Ishikawa (cell line): ENCODE measurements at regions not wholly inside any gene's neighbourhood (a gene's known extent, or its start where the extent isn't known, plus 50 kb on each side); places are given as distances from the start of the nearest gene placed in this dataset.

ENCODE experiments used
- CEBPB ChIP-seq: IDR thresholded peaks from 2 replicates; pipeline ENCODE4 v1.6.1; 2012
- CREB1 ChIP-seq: IDR thresholded peaks from 2 replicates; pipeline ENCODE4 v1.6.1; 2012; ENCODE audit warnings: low read depth
- EGR1 ChIP-seq: IDR thresholded peaks from 2 replicates; pipeline ENCODE4 v1.6.1; 2012
- EP300 ChIP-seq: IDR thresholded peaks from 2 replicates; pipeline ENCODE4 v1.6.1; 2012; ENCODE audit warnings: borderline replicate concordance
- FOXM1 ChIP-seq: IDR thresholded peaks from 2 replicates; pipeline ENCODE4 v1.6.1; 2012; ENCODE audit warnings: low read depth, borderline replicate concordance
- NFIC ChIP-seq: IDR thresholded peaks from 2 replicates; pipeline ENCODE4 v1.6.1; 2012
- RAD21 ChIP-seq: IDR thresholded peaks from 2 replicates; pipeline ENCODE4 v1.6.1; 2012; ENCODE audit warnings: low read depth
- TAF1 ChIP-seq: IDR thresholded peaks from 2 replicates; pipeline ENCODE4 v1.6.1; 2012; ENCODE audit warnings: low read depth, mild to moderate bottlenecking
- TCF12 ChIP-seq: IDR thresholded peaks from 2 replicates; pipeline ENCODE4 v1.6.1; 2012; ENCODE audit warnings: low read depth
- TEAD4 ChIP-seq: IDR thresholded peaks from 2 replicates; pipeline ENCODE4 v1.6.1; 2012
- YY1 ChIP-seq: IDR thresholded peaks from 2 replicates; pipeline ENCODE4 v1.6.1; 2012; ENCODE audit warnings: low read depth
- ZBTB7A ChIP-seq: IDR thresholded peaks from 2 replicates; pipeline ENCODE4 v1.6.1; 2012; ENCODE audit warnings: low read depth
- TF ChIP-seq, protein P1 (sequence below): IDR thresholded peaks from 2 replicates; pipeline ENCODE4 v1.6.1; 2012; ENCODE audit warnings: low read depth, mild to moderate bottlenecking
- TF ChIP-seq, protein P2 (sequence below): IDR thresholded peaks from 2 replicates; pipeline ENCODE4 v1.6.1; 2012
- TF ChIP-seq, protein P3 (sequence below): IDR thresholded peaks from 2 replicates; pipeline ENCODE4 v1.6.1; 2012

DNA sequence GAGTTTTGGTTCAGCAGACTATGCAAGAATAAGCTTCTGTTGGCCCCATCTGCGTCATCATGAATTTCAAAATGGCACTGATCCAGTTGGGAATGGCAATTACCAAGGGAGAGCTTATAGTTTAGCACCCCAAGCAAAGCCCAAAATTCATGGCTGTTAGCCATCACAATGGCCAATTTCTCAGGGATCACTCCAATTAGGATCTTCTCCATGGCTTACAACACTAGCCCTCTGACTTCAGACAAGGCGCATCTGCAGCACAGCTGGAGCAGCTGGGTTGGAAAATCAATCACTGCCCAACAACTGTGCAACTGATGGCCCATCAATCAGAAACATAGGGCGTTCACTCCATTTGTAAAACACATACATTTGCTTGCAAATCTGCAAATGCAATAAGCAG lies 273.6 kb downstream of the SRBD1 start:
- TF ChIP-seq EP300: no peak
- no peak for TF ChIP-seq TEAD4
- TF ChIP-seq, protein P1, sequence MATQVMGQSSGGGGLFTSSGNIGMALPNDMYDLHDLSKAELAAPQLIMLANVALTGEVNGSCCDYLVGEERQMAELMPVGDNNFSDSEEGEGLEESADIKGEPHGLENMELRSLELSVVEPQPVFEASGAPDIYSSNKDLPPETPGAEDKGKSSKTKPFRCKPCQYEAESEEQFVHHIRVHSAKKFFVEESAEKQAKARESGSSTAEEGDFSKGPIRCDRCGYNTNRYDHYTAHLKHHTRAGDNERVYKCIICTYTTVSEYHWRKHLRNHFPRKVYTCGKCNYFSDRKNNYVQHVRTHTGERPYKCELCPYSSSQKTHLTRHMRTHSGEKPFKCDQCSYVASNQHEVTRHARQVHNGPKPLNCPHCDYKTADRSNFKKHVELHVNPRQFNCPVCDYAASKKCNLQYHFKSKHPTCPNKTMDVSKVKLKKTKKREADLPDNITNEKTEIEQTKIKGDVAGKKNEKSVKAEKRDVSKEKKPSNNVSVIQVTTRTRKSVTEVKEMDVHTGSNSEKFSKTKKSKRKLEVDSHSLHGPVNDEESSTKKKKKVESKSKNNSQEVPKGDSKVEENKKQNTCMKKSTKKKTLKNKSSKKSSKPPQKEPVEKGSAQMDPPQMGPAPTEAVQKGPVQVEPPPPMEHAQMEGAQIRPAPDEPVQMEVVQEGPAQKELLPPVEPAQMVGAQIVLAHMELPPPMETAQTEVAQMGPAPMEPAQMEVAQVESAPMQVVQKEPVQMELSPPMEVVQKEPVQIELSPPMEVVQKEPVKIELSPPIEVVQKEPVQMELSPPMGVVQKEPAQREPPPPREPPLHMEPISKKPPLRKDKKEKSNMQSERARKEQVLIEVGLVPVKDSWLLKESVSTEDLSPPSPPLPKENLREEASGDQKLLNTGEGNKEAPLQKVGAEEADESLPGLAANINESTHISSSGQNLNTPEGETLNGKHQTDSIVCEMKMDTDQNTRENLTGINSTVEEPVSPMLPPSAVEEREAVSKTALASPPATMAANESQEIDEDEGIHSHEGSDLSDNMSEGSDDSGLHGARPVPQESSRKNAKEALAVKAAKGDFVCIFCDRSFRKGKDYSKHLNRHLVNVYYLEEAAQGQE: no peak
- no peak for TF ChIP-seq ZBTB7A
- TF ChIP-seq, protein P2, sequence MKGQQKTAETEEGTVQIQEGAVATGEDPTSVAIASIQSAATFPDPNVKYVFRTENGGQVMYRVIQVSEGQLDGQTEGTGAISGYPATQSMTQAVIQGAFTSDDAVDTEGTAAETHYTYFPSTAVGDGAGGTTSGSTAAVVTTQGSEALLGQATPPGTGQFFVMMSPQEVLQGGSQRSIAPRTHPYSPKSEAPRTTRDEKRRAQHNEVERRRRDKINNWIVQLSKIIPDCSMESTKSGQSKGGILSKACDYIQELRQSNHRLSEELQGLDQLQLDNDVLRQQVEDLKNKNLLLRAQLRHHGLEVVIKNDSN: no peak
- no peak for TF ChIP-seq EGR1

DNA sequence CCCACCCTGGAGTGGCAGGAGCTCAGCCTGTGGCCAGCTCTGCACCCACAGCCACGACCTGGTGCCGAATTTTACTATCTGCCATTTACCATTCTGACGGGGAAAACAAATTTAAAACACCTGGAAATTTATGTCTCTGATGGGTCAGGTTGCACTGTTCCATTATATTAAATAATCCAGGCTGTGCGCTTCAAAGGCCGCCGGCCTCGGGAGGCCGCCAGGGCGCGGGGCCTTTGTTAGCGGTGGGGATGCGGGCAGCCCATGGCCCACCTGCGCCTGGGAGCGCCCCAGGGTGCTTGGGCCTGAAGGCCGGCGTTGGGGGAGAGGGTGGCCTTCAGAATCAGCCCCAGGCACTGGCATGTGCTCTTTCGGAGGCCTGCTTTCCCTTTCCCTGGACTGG lies 276.9 kb downstream of the SRBD1 start:
- TF ChIP-seq EP300 (no peak), TEAD4 (no peak), ZBTB7A (no peak), EGR1 (no peak), FOXM1 (no peak), NFIC (no peak)
- TF ChIP-seq, protein P2: no peak
- TF ChIP-seq, protein P1: no peak
- TF ChIP-seq, protein P3, sequence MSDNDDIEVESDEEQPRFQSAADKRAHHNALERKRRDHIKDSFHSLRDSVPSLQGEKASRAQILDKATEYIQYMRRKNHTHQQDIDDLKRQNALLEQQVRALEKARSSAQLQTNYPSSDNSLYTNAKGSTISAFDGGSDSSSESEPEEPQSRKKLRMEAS: no peak

DNA sequence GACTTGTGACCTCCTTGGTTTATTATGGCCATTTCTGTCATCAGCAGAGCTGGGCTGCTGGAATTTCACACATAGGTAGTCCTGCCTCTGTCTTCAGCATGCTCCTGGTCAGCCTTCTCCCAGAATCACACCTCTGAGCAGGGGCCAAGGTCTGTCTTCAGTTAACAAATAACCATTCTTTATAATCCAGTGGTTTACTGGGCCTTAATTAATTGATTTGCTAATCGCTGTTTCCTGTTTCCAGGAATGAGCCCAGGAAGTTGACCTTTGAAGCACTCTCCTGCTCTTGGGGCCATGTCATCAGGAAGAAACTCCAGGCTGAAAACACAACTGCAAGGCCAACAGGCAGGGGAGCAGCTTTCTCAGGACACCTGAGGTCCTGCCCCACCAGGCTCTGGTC lies 278.5 kb downstream of the SRBD1 start:
- TF ChIP-seq TEAD4 (no peak), YY1 (no peak), CEBPB (no peak), RAD21 (no peak), EGR1 (no peak), FOXM1 (no peak), TCF12 (no peak), ZBTB7A (no peak), CREB1 (no peak), TAF1 (no peak), EP300 (no peak)
- TF ChIP-seq, protein P3: no peak
- TF ChIP-seq, protein P2: no peak

DNA sequence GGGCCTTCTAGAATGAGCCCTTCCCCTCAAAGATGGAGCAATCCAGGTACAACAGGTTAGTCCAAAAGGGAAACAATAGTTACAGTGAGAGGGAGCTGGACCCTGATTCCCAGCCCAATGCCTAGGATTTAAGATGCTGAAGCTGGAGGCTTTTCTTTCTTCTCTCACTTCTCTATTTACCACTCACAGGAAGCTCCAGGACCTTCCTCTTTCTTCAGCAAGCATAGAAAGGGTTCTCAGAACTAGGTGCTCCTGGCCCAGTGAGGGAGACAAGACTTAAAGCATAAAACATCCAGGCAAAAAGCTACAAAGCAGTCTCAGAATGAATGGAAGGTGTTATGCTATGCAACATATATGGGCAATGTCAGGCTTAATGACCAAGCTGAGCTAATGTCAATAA lies 279.0 kb downstream of the SRBD1 start:
- TF ChIP-seq CREB1: no peak
- no peak for TF ChIP-seq EP300
- TF ChIP-seq, protein P1: no peak
- TF ChIP-seq FOXM1: no peak
- no peak for TF ChIP-seq NFIC

DNA sequence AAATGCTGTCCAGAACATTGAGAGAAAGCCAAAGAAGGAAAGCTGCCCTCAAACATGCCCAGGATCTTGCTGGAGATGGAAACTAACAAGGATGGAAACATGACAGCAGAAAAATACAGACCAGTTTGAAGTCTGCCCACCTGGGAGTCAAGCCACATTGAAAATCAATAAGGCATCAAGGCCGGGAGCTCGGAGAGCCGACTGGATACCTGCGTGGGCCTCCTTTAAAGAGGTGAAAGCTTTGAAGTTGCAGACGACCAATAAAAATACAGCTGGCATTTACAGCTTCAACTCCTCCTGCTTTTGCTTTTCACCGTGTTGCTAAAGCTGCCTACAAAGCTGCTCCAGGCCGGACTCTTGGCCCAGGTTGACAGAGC lies 279.7 kb downstream of the SRBD1 start:
- no peak for TF ChIP-seq YY1
- TF ChIP-seq, protein P2: no peak
- TF ChIP-seq EGR1: no peak
- no peak for TF ChIP-seq TEAD4
- TF ChIP-seq CREB1: no peak
- no peak for TF ChIP-seq TAF1
- TF ChIP-seq RAD21: no peak
- no peak for TF ChIP-seq FOXM1
- no peak for TF ChIP-seq CEBPB
- TF ChIP-seq ZBTB7A: no peak
